ENCODE measurements at regions not wholly inside any gene's neighbourhood (a gene's known extent, or its start where the extent isn't known, plus 50 kb on each side); places are given as distances from the start of the nearest gene placed in this dataset.

DNA sequence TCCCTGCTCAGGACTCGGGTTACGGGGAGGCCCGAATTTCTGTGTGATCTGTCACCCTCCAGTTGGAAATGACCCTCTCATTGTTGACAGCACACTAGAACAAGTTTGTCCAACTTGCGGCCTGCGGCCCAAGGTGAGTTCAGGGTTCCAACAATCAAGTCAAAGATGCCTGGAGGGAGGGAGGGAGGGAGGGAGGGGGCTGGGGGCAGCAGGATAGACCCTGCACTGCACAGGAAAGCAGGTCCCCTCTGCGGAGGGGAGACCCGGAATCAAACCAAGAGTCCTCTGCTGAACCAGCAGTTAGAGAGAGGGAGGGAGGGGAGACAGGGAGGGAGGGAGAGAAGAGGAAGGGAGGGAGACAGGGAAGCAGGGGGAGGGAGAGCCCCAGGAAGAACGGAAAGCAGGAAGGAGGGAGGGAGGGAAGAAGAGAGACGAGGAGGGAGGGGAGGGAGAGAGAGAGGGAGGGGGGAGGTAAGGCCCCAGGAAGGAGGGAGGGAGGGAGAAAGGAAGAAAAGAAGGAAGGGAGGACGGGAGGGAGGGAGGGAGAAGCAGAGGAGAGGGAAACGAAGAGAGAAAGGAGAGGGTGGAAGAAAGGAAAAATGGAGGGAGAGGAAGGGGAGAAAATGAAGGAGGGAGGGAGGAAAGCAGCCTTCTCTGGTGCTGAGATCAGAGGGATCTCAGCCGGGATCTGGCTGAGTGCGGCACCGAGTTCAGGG is 96.7 kb upstream of the CDH5 start:
- CTCF ChIA-PET: no interaction called here
- POLR2A ChIA-PET: no interaction called here

DNA sequence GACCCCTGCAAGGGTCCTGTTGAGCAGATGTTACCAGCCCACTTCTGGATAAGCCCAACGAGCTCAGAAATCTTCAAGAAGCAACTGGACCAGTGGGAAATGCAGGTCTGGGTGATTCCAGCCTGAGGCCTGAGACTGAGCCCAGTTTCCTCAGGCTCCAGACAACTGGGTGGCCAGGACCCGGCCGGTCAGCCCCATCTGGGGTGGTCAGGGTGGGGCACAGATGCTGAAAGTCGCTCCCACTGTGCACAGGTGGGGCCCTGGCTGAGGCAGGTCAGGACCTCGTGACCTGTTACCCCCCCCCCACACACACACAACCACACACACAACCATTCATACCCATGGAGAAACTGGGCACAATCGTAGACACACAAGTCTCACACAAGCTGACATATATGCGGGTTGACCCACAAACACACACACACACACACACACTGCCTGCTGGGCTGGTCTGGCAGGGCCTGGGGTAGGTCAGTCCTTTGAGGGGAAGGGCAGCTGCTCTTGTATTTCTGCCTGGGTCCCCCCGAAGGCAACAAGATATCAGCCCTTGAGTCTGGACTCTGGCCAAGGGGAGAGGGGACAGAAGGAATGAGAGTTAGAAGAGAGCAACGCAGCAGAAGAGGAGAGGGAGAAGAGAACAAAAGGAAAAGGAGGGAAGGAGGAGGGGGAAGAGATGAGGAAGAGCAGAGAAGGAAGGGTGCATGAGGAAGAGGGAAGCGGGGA is 99.0 kb upstream of the CDH5 start:
- CTCF ChIA-PET: no interaction called here
- POLR2A ChIA-PET: no interaction called here

DNA sequence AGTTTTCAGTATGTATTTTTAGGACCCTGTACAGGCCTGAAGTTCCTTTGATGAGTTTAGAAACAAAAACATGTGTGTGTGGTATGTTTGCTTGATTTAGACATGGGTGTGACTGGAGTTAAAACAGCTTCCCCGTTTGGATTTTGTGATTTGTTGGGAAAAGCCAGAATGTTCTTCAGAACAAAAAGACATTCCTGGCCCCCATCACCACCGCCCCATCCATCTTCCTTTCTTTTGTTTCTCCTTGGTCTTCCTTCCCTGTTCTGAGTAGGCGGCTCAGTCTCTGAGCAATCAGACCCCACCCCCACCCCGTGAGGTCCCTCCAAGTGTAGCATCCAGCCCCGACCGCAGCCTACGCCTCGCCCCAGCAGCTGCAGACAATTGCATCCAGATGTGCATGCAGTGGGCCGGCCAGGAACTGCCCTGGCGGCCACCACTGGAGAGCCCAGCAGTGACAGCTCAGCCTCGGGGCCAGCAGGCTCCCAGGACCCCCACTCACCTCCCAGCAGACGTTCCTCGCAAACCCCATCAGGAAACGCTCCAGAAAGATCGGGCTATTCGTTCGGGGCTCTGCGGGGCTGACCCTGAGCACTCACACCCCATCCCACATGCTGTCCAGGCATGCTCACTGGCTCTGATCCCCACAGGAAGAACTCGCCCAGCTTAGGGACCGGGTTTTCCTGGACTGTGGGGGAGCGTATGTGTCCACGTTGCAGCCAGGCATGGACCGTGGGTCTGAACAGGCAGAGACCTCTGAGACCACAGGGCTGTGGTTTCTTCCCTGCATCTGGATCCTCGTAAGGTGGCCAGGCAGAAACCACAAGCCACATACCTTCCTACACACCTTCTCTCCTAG is 99.8 kb upstream of the CDH5 start:
- POLR2A ChIA-PET: no interaction called here
- CTCF ChIA-PET: no interaction called here

DNA sequence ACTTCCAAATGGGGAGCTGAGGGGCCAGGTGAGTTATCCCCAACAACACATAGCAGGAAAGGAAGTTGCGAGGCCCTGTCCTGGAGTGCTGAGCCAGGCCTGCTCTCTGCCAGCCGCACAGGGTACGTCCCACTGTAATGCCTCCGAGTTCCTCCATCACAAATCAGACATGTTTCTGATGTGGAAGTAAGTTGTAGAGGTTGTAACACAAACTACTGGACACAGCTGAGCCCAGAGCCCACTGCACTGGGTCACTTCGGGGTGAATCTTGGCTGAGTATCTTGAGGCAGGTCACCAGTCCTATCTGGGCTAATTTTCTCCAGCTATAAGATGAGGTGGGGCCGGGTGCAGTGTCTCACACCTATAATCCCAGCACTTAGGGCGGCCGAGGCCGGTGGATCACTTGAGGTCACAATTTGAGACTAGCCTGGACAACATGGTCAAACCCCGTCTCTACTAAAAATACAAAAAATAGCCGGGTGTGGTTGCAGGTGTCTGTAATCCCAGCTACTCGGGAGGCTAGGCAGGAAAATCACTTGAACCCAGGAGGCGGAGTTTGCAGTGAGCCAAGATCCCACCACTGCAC is 100.8 kb upstream of the CDH5 start:
- CTCF ChIA-PET: interaction anchor here (0.6 kb wide), 1 partner anchor 366 kb away, joined by 3 read pairs; no protein-coding TSS in a partner anchor
- POLR2A ChIA-PET: no interaction called here

DNA sequence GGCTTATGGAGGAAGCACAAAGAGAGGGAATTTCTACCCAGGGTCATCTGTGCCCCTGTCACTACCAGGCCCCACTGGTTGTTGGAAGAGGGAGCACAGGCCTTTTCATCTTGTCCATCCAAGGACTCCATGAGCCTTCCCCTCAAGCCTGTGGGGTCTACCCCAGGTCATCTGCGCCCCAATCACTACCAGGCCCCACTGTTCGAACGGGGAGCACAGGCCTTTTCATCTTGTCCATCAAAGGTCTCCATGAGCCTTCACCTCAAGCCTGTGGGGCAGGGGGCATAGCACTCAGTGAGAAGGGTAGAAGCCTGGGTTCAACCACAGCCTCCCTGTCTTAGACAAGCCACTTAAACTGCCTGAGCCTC is 101.5 kb upstream of the CDH5 start:
- ChIA-PET CTCF (no interaction called here), POLR2A (no interaction called here)

DNA sequence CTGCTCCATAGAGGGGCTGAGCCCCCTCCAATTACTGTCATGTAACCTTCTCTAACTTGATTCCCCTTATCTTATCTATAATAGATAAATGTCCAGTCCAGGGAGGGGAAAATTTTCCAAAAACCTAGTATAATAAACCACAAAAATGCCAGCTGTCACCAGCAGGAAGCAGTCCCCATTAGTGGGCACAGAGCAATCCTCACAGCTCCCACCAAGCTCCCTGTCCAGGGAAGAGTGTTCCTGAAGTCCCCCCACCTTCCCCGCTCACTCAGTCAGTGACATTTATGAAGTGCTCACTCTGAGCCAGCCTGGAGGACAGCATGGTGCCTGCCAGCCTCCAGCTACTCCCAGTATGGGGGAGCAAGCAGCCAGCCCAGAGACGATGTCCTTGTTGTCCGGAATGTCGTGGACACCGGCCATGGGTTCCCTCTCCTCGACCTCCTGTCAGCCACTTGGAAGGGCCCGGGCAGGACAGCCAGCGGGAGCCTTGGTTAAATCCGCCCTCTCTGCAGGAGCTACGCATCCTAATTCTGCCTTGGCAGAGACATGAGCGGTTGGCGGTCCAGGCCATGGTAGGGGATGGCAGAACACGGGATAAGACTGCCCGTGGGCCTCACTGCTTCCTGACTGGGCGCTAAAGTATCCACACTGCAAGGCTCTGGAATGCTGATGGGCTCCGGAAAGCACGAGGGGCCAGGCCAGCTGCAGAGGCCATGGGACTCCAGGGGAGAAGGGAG is 102.0 kb upstream of the CDH5 start:
- ChIA-PET POLR2A (no interaction called here), CTCF (no interaction called here)

DNA sequence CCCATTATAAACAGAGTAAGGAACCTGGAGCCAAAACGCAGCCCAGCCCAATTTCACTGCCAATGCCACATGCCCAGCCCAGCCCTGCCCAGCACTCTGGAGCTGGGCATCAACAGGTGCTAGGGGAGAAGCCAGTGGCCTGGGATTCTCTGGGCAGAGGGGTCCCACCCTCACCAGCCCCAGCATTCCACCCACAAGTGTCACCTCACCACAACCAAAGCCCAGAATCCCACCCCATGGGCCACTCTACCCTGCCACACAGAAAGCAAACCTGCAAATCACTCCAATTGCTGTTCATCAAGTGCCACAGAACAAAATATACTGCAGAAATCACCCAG is 102.5 kb upstream of the CDH5 start:
- CTCF ChIA-PET: no interaction called here
- POLR2A ChIA-PET: no interaction called here

DNA sequence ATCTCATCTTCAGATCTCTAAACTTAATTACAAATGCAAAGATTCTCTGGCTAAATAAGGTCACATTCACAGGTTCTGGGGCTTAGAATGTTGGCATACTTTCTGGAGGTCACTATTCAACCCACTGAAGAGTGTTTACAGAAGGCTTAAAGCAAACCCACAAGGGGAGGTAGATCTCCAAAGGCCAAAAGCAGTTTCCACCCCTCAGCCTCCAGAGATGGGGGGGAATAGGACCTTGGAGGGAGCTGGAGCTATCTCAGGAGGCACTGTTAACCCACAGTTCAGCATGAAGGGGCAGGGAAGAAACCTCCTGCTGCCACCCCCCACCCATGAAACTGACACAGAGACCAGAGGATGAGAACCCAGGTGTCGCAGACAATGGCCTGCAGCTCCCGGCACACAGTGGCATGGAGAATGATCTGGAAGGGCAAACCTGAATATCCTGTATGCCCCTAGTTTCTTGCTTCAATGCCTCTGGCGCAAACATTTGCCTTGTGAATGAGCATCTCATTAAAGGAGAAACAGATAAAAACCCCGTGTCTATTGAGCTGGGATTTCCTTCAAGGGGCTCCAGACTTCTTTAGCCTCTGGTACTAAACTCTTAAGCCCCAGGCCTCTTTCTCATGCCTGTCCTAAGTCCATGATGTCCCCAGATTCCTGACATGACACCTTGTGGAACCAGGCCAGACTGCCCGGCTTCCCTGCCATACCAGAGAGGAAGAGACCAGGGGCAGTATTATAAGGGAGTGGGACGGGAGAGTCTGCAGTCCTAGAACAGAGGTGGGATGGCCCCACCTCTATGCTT is 103.1 kb upstream of the CDH5 start:
- CTCF ChIA-PET: no interaction called here

DNA sequence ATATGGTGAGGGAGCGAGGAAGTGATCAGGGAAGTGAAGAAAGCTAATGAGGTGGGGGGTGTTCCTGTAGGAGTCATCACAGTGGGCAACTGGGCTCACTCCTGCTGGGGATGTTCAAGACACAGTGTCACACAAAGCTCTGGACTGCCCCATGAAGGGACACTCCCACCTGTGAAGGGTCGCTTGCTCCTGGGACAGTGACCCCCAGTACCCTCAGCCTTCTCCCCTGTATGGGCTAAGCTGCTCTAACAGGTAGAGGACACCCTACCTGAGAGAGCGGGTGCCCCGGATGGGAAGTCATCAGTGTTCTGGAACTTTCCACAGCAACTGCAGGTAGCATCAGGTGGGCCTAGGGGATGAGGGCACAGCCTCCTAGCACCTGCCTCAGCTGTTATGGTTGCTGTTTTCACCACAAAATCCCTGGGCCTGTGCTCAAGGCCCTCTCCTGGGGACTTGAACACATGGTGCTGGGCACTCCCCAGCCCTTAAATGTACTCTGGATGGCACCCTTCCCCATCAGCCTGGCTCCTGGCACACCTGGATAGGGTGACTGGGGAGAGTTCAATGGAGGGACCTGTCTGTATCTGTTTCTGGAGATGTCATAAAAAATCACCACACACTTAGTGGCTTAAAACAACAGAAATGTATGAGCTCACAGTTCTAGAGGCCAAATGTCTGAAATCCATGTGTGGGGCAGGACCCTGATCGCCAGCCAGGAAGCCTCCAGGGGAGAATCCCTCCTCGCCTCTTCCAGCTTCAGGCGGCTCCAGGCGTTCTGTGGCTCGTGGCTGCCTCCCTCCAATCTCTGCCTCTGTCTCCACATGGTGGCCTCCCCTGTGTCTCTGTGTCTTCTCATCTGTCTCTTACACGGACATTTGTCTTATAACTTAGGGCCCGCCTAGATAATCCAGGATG is 104.0 kb upstream of the CDH5 start:
- ChIA-PET POLR2A (no interaction called here), CTCF (no interaction called here)

More for the DNA sequence above, 103.1 kb upstream of the CDH5 start:
- POLR2A ChIA-PET: no interaction called here

DNA sequence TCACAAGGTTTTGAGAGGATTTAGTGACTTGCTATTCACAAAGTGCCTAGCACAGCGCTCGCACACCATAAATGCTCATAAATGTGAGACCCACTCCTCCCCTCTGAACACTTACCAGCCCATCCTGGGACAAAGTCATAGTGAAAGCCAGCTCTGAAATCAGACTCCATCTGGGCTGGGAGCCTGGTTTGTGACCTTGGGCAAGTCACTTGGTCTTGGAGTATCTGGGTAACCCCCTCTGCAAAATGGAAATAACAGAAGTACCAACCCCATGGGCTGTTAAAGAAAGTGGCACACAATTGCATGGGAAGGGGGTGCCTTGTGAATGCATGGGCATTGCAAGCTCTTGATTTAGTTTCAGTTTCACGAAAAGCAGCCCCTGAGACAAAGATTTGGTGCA is 104.7 kb upstream of the CDH5 start:
- CTCF ChIA-PET: no interaction called here
- POLR2A ChIA-PET: no interaction called here

DNA sequence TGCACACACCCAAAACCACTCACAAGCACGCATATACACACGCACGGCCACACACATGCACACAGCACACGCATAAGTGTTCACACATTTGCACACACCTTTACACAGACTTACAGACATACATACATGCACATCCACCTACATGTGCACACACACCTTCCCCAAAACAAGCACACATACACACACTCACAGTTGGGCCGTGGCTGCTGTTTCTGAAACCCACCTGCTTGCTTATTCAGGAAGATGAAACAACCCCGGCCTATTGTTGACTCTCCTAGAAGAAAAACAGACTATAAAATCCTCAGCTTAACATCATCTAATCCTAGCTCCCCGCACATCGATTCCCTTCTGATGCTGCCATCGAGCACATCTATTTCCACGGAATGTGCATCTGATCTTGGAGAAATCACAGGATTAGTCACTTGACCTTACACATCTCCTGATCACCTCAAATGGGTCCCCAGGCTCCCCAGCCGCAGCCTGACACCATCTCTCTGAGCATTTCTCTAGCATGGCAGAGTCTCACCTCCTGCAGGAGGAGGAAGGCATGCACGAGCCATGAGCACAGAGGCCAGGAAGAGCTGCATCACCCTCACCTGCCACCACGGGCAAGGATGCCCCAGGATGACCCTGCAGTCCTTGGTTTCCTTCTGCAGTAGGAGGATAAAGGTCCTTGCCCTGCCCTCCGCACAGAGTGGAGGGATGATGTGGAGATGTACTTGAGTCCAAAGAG is 105.8 kb upstream of the CDH5 start:
- CTCF ChIA-PET: no interaction called here
- POLR2A ChIA-PET: no interaction called here

DNA sequence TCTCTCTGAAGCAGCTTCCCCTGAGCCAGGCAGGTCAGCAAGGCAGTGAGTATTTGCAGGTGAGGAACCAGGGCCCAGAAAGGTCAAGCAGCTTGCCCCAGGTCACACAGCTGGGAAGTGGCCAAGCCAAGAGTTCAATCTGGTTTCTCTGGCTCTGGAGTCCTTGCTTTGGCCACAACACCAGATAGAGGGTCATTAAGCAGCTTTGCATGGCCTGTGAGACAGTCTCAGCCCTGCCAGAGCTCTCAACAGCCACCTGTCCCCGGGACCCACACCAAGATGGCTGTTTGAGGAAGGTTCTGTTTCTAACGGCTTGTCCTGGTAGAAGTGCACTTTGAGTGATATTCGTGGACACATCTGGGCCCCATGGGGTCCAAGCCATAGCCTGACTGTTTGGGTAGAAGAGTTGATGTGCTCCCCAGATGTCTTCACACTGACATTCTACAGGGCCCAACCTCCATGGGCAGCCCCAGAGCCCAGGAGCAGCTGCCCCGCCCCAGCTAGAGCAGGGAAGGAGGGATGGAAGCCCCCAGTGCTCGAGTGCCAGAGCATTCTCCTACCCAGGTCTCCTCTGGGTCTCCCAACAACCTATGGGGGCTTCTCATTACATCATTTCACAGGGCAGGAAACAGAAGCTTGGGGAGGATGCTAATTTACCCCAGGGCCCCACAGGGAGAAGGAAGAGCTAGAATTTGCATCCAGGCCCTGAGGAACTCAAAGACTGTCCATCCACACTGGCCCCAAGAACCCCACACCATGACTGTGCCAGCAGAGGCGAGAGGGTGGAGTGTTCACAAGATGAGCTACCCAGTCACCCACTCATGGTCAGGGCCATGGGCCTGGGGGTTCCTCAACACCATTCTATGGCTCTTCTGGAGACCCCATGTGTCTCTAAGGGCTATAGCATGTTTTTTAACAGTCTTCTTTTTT is 107.3 kb upstream of the CDH5 start:
- ChIA-PET POLR2A (no interaction called here), CTCF (no interaction called here)

DNA sequence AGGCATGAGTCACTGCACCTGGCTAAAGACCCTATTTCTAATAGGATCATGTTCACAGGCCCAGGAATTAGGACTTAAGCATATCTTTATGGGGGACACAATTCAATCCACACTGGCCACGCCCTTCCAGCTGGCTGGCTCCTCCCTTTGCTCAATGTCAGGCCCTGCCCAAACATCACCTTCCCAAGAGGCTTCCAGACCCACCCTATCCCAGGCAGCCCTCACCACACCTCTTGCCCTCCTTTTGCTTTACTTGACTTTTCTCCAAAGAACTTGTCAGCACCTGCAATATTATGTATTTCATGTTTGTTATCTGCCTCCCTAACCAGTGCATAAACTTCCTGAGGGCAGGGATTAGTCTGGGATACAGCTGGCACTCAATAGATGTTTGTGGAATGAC is 109.6 kb upstream of the CDH5 start:
- POLR2A ChIA-PET: no interaction called here
- CTCF ChIA-PET: no interaction called here

DNA sequence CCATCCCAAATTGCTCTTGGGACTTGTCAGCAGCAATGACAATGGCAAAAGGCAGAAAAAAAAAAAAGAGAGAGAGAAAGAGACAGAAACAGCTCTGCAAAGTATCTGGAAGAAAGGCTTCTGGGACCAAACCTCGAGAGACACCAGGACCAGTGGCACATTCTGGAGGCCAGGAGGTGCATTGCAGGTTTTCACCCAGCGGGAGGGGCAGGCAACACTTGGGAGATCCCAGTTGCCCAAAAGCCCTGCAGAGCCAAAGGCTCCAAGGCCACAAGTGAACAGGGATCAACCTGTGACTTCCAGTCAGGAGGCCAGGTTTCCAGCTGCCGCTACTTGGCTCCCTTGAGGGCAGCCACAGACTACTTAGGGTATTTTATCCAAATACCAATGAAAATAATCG is 110.8 kb upstream of the CDH5 start:
- ChIA-PET CTCF (no interaction called here), POLR2A (no interaction called here)

DNA sequence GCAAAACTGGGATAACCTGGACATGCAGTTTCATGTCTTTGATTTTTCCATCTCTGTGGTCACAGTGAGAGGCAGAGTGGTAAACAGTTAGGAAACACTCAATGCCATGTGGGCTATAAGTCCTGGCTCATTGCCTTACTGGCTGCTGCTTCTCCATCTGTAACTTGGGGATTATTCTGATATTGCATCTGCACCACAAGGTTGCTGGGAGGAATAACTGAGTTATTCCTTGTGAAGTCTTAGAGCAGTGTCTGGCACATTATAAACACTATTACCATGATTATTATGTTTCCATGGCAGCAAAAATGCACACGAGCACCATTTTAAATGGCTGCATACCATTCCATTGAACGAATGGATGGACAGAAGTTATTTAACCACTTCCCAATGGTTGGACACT is 111.7 kb upstream of the CDH5 start:
- ChIA-PET POLR2A (no interaction called here), CTCF (no interaction called here)

DNA sequence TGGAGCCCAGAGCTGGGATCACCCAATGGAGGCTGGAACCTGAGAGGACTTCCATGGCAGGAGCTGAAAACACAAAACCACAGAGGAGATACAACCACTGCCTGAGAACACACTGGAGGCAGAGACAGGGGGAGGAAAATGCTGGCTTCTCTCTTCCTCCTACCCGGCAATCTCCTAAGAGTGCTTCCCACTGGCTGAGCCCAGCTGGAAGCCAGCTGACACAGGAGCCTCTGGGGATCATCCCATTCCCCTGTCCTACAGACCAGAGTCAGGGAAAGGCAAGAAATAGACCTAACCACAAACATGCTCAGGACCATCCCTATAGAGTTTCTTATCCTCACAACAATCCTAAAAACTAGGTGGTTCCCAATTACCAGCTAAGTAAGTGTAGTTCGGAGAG is 112.4 kb upstream of the CDH5 start:
- ChIA-PET CTCF (no interaction called here), POLR2A (no interaction called here)
